Skin epidermis (tissue), 12 donors: ENCODE measurements at regions not wholly inside any gene's neighbourhood (a gene's known extent, or its start where the extent isn't known, plus 50 kb on each side); places are given as distances from the start of the nearest gene placed in this dataset.

Source experiments
- H3K27ac ChIP-seq, 21 experiments: fragments of 200-600 bp; sonication (generic) in 11 of 21; one replicate each; pipeline ENCODE4 v1.5.0; 2020; ENCODE audit warnings: mild to moderate bottlenecking in 3 of 21, inconsistent platforms in 2 of 21, moderate library complexity in 2 of 21
- H3K4me3 ChIP-seq, 7 experiments: fragments of 200-600 bp; sonication (generic) in 2 of 7; one replicate each; pipeline ENCODE4 v1.5.0; 2020; ENCODE audit warnings: inconsistent platforms in 2 of 7, mild to moderate bottlenecking in 2 of 7, moderate library complexity in 1 of 7

GRCh38 chr4:155526452-155527169, 140.0 kb upstream of the GUCY1A1 start:
- peak overlapping the region in 11 of 21 experiments; percentile 27 to 77 (median 57) for H3K27ac ChIP-seq
- no peak overlapping the region for H3K4me3 ChIP-seq

GRCh38 chr4:155524926-155525455, 141.7 kb upstream of the GUCY1A1 start:
- H3K27ac ChIP-seq: no peak overlapping the region
- H3K4me3 ChIP-seq: no peak overlapping the region

GRCh38 chr4:155523358-155523757, 143.3 kb upstream of the GUCY1A1 start:
- no peak overlapping the region for H3K4me3 ChIP-seq
- H3K27ac ChIP-seq: no peak overlapping the region

- Histone ChIP-seq H3K4me3 (no peak overlapping the region), H3K27ac (no peak overlapping the region)
These were observed 144.4 kb upstream of the GUCY1A1 start for GRCh38 chr4:155522201-155522600.

- Histone ChIP-seq H3K4me3 (no peak overlapping the region), H3K27ac (no peak overlapping the region)
These were observed 144.6 kb upstream of the MAP9 start for GRCh38 chr4:155521382-155521781.

GRCh38 chr4:155515444-155516075, 138.8 kb upstream of the MAP9 start:
- Histone ChIP-seq H3K4me3 (no peak overlapping the region), H3K27ac (no peak overlapping the region)

GRCh38 chr4:155514628-155515027, 137.9 kb upstream of the MAP9 start:
- Histone ChIP-seq H3K27ac (no peak overlapping the region), H3K4me3 (no peak overlapping the region)

- no peak overlapping the region for H3K4me3 ChIP-seq
- H3K27ac ChIP-seq: no peak overlapping the region
These were observed 136.1 kb upstream of the MAP9 start for GRCh38 chr4:155512817-155513216.

- Histone ChIP-seq H3K27ac (peak overlapping the region in 1 of 21 experiments; percentile 6), H3K4me3 (no peak overlapping the region)
These were observed 135.3 kb upstream of the MAP9 start for GRCh38 chr4:155512046-155512445.

GRCh38 chr4:155510771-155511170, 134.0 kb upstream of the MAP9 start:
- Histone ChIP-seq H3K4me3 (no peak overlapping the region), H3K27ac (peak overlapping the region in 1 of 21 experiments; percentile 5)

GRCh38 chr4:155509555-155509954, 132.8 kb upstream of the MAP9 start:
- Histone ChIP-seq H3K4me3 (no peak overlapping the region), H3K27ac (no peak overlapping the region)

- H3K27ac ChIP-seq: no peak overlapping the region
- H3K4me3 ChIP-seq: no peak overlapping the region
These were observed 130.0 kb upstream of the MAP9 start for GRCh38 chr4:155506745-155507144.

- Histone ChIP-seq H3K27ac (no peak overlapping the region), H3K4me3 (no peak overlapping the region)
These were observed 128.6 kb upstream of the MAP9 start for GRCh38 chr4:155505321-155505720.

- no peak overlapping the region for H3K4me3 ChIP-seq
- H3K27ac ChIP-seq: no peak overlapping the region
These were observed 120.5 kb upstream of the MAP9 start for GRCh38 chr4:155497306-155497705.

GRCh38 chr4:155496294-155496626, 119.5 kb upstream of the MAP9 start:
- no peak overlapping the region for H3K27ac ChIP-seq

GRCh38 chr4:155495572-155496293, 119.0 kb upstream of the MAP9 start:
- H3K27ac ChIP-seq: no peak overlapping the region
- no peak overlapping the region for H3K4me3 ChIP-seq

More at GRCh38 chr4:155496294-155496626, 119.5 kb upstream of the MAP9 start:
- no peak overlapping the region for H3K4me3 ChIP-seq

- Histone ChIP-seq H3K27ac (no peak overlapping the region), H3K4me3 (no peak overlapping the region)
These were observed 117.4 kb upstream of the MAP9 start for GRCh38 chr4:155494037-155494718.

GRCh38 chr4:155491336-155492120, 114.8 kb upstream of the MAP9 start:
- Histone ChIP-seq H3K27ac (no peak overlapping the region), H3K4me3 (no peak overlapping the region)

- Histone ChIP-seq H3K27ac (no peak overlapping the region), H3K4me3 (no peak overlapping the region)
These were observed 112.5 kb upstream of the MAP9 start for GRCh38 chr4:155489271-155489670.
